AG10803 (cell line): ENCODE measurements at regions not wholly inside any gene's neighbourhood (a gene's known extent, or its start where the extent isn't known, plus 50 kb on each side); places are given as distances from the start of the nearest gene placed in this dataset.

Experiments
- DNase-seq: peaks from one replicate; pipeline ENCODE4 v3.0.0; 2010; ENCODE audit warnings: low read depth
- H3K4me3 ChIP-seq: 2 replicates; pipeline ENCODE4 v1.5.1; 2011; ENCODE audit warnings: mild to moderate bottlenecking, low read length, control low read depth
- CTCF ChIP-seq: conservative IDR thresholded peaks from 2 replicates; pipeline ENCODE4 v1.5.1; 2011; ENCODE audit warnings: mild to moderate bottlenecking, low read length, control low read depth, inconsistent platforms

- TF ChIP-seq CTCF, result no peak
- DNase-seq, result no peak
- H3K4me3 ChIP-seq, result no peak overlapping the region
Observed at GRCh38 chr7:24361001-24361400, 77.0 kb downstream of the NPY start.

DNA sequence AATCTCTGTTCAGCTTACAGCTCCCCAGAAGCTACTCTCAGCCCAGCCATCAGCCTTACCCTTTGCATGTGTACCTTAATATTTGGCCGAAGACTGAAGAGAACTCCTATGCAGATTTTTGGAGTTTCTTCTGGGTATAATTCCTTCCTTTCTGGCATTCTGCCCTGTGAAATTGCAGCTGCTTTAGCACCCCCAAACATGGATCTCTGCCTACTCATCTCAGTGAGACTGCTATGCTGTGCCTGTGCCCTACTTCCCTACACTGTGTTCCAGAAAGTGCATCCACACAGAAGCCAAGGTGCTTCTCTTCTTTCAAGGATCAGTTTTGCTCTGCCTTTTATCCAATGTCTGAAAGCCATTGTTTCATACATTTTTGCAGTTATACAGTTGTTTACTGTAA, 81.6 kb downstream of the NPY start:
- DNase-seq, result no peak
- H3K4me3 ChIP-seq, result no peak overlapping the region
- TF ChIP-seq CTCF, result no peak

DNA sequence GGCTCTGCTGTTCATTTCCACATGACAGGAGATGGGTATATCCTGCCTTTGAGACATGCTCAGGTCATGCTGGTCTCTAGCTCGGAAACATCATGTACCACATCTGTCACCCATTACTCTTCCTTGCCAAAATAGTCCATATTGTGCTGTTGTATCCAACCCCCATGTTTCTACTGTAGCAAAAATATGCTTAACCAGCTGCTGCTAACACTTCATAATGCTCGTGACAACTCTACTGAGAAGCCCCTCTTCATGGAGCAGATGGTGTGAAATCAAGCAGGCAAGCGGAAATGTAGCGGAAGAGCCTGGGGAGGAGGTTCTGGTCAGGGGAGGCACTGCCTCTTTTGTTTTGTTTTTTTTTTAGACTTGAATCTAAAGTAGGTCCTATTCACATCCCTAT, 82.9 kb downstream of the NPY start:
- DNase-seq, result no peak
- H3K4me3 ChIP-seq, result no peak overlapping the region
- no peak for TF ChIP-seq CTCF

DNA sequence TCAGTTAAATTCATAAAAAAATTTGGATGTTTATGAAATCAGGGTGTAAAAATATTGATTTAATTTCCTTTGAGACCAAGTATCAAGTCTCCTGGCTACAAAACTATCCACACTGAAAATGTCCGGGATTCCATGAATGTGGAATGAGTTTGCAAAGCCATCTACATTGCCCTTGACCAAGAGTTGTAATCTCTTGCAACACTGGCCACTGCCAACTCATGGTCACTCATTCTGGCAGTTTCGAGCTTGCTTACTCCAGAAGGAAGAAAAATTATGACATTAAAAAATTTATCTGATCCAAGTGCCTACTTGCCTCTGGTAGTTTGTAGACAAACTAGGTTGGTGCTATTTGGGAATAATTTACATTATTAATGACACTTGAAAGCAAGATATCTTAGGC, 84.2 kb downstream of the NPY start:
- no peak for TF ChIP-seq CTCF
- H3K4me3 ChIP-seq, result no peak overlapping the region
- DNase-seq, result no peak

DNA sequence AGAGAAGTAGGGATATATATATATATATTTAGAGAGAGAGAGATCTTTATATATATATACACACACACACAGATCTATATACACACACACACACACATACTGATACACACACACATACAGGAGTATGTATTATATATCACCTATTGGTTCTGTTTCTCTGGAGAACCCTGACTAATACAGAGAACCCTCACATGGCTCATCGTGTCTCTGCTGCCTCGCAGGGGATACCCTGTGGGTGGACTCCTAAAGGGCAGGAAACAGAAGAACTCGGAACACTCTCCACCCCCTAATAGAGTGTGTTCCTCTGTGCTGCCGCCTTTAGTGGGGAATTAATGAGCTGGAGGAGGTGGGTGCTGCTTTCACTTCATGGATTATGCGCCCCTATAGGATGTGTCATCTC, 86.6 kb downstream of the NPY start:
- DNase-seq, result no peak
- no peak overlapping the region for H3K4me3 ChIP-seq
- no peak for TF ChIP-seq CTCF

DNA sequence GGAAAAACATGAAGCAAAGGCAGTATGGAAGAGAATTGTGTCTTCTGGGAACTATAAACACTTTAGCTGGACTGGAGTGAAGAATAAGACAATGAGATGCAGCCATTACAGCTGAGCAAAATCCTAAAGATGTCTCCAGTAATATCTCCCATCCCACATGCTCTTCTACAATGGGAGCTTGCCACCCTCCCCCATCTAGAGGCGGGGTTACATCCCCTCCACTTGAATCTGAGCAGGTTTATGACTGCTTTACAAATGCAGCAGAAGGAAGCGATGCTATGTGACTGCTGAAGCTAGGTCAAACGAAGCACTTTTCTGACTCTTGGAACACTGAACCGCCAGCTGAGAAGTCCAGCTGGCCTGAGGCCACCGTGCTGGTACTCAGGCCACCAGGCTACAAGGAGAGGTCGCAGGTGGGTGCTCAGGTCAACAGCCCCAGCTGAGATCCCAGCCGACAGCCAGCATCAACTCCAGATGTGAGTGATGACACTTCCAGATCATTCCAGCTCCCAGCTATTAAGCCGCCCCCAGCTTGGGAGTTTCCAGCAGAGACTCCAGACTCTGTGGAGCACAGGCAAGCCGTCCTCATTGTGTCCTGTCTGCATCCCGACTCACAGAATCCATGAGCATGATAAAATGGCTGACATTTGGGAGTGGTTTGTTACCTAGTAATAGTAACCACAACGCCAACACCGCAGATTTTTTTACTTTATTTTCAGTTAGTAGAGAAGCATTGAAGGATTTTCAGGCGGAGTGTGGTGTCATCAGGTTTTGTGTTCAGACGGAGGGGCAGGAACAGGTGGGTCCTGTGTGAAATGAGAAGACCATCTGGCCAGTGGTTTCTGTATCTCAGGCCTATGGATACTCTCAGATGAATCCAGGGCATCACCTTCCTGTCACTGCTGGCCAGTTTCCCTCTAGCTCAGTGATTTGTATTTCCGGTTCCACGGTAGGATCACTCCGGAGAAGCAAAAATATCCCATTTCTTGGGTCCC, 89.3 kb downstream of the NPY start:
- no peak for TF ChIP-seq CTCF
- no peak for DNase-seq
- no peak overlapping the region for H3K4me3 ChIP-seq
